AG20443 (cell line): ENCODE measurements at regions not wholly inside any gene's neighbourhood (a gene's known extent, or its start where the extent isn't known, plus 50 kb on each side); places are given as distances from the start of the nearest gene placed in this dataset.
"Not testable (repeated sequence)": the region's sequence is repeated elsewhere in the genome, so short reads cannot be mapped to it uniquely, and the experiment has no call there.

Experiments
- DNase-seq: peaks from one replicate; pipeline ENCODE4 v3.0.0; 2012; ENCODE audit warnings: low spot score, mixed read lengths

DNA sequence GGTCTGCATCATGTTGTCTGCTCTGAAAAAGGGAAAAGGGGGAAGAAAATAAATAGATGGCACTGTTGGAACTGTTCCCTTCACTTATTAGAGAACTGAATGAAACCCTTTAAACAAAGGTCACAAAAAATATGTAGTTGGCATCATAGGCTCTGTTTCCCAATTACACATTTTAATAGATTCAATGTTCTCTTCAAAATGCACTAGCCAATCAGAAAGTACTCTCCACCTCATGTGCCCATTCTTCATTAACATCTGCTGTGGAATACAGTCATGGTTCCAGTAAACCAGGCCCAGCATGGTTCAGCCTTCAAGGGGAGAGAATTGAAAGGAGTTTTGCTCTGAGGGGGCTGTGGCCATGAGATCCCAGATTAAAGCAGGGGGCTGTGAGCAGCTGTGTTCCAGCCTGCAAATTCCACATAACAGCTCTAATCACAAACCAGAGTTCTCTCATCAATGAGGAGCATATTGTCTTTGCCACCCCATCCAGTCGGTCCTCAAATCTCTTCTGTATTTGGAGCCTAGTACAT lies 165.9 kb upstream of the CREB1 start:
- no peak for DNase-seq

DNA sequence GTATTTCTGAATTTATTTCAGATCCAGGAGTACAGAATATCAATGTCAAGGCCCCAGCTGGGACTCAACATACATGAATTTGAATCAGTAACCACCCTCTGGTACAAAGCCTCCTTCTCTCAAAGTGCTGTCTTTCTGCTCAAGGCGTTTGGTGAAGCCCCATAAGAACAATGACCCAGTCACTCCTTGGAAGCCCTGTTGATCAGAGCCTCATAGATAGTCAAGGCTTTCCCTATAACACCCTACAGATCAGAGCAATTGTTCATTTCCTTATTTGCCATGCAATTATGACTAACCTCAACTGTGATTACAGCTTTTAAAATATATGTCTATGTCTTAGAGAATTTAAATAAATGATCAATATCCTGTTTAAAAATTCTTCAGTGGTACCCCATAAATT lies 159.1 kb upstream of the CREB1 start:
- no peak for DNase-seq

DNA sequence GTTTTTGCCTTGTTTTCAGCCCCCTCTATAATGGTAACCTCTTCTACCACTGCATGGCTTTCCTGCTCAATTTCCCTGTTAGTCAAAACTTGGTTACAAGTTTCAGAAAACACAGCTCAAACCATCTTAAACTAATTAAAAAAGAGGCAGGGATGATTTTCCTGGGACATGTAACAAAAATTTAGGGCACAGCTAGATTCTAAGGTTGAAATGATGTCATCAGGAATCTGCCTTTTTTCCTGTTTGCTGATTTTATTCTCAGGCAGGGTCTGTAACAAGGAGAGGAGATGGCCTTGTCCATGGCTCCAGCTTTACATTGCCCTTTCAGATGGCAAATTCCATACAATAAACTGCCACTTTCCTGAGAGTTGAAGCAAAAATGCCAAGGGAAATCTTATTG lies 157.9 kb upstream of the CREB1 start:
- DNase-seq, result no peak

DNA sequence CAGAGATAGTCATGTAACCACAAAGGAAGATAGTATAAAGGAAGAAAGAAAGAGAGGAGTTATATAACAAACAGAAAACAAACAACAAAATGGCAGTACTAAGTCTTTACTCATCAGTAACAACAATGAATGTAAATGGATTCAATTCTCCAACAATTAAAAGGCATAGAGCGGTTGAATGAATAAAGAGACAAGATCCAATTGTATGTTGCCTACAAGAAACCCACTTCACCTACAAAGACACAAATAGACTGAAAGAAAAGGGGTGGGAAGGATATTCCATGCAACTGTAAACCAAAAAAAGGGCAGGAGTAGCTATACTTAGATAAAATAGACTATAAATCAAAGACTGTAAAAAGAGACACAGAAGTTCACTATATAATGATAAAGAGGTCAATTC lies 157.3 kb upstream of the CREB1 start:
- DNase-seq, result no peak

DNA sequence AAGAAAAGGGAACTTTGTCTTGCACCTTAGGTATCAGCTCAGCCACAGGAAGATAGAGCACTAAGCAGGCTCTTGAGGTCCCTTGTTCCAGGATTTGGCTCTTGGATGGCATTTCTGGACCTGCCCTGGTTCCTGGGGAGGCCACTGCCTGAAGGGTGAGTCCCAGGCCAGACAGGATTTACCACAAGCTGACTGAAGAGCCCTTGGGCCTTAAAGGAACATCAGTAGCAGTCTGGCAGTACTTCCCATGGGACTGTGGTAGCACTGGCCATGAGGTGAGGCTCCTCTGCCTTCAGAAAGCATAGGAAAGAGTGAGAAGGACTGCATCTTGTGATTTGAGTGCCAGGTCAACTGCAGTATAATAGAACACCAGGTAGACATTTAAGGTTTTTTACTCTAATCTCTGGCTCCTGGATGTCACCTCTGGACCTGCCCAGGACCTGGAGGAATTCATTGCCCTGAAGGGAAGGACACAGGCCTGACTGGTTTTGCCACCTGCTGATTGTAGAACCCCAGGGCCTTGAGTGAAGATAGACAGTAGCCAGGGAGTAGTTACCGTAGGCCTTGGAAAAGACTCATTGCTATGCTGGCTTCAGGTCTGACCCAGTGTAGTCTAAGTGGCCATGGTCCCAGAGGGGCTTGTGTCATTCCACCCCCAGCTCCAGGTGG lies 154.4 kb upstream of the CREB1 start:
- DNase-seq, result no peak

DNA sequence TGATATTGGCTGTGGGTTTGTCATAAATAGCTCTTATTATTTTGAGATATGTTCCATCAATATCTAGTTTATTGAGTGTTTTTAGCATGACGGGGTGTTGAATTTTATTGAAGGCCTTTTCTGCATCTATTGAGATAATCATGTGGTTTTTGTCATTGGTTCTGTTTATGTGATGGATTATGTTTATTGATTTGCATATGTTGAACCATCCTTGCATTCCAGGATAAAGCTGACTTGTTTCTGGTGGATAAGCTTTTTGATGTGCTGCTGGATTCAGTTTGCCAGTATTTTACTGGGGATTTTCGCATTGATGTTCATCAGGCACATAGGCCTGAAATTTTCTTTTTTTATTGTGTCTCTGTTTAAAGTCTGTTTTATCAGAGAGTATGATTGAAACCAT lies 151.1 kb upstream of the CREB1 start:
- not testable (repeated sequence) for DNase-seq

DNA sequence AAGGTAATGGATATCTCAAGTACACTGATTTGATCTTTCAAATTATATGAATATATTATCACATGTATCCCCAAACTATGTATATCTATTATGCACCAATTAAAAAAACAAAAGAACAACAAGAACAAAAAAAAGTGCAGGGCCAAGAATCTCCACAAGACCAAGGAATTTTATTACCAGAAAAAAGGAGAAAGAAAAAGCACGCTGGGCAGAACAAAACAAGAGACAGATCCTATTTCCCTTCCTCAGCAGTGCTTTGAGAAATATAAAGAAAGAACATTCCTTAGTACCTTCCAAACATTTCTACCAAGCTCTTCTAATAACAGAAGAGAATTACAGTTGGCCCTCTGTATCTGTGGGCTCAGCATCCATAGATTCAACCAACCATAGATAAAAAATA lies 144.7 kb upstream of the CREB1 start:
- no peak for DNase-seq

DNA sequence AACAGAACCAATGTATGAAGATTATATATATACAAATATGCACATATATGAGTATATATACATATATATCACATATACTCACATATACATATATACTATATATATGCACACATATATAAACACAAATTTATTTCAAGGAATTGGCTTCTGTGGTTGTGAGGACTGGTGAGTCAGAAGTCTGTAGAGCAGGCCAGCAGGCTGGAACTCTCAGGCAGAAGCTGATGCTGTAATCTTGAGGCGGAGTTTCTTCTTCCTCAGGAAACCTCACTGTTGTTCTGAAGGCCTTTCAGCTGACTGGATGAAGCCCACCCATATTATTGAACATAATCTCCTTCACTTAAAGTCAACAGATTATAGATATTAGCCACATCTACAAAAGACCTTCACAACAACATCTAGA lies 143.9 kb upstream of the CREB1 start:
- peak; percentile 47 for DNase-seq

DNA sequence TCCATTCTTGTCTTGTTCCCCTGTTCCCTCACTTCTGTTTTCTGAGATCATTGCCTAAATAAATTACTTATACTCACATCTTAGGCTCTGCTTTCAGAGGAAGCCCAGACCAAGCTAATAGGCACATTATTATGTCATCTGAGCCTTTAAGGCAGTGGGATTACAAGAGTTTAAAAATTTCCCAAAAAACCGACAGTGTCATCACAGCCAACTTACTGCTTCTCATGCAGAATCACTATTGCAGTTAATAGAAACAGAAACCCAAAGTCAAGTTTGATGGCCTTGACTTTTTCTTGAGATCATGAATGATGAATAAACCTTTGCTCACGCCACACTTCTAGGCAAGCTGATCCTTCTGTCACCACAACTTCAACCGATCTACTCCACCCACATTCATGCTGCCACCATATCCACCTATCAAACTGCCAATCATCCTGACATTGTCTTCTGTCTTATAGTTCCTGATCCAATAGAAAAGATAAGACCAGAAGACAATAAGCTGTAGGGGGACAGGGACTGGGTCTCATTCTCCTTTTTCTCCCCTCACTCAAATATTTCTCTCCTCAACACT lies 142.7 kb upstream of the CREB1 start:
- no peak for DNase-seq

DNA sequence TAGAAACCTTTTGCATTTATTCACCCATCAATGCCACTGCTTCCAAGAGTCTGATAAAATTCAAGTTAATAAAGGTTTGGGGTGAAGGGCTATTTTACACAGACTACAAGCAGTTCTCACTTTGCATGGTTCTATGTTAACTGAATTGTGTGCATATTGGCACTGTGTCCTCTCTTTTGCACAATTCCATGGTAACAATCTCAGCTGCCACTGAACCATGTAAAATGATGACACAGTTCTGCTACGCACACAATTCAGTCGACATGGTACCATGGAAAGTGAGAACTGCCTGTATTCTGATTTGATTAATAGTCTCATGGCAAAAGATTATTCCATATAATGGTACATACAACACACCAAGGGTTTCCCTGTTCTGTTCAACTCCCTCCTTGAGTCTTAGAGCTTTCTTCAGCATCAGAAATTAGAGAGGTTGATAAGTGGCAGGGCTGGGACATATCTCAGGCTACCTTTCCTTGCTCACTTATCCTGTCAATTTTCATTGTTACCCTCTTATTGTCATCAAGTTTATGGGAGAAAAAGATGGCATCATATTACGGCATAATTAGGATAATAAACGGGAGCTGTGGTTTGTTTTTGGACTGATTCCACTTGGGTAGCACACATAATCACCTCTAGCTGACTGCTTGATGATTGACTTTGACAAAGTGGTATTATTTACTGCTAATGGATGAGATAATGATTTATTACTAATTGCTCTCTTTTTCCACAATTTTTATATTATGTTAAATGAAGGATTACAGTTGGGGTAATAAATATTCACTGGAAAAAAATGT lies 139.3 kb upstream of the CREB1 start:
- no peak for DNase-seq

DNA sequence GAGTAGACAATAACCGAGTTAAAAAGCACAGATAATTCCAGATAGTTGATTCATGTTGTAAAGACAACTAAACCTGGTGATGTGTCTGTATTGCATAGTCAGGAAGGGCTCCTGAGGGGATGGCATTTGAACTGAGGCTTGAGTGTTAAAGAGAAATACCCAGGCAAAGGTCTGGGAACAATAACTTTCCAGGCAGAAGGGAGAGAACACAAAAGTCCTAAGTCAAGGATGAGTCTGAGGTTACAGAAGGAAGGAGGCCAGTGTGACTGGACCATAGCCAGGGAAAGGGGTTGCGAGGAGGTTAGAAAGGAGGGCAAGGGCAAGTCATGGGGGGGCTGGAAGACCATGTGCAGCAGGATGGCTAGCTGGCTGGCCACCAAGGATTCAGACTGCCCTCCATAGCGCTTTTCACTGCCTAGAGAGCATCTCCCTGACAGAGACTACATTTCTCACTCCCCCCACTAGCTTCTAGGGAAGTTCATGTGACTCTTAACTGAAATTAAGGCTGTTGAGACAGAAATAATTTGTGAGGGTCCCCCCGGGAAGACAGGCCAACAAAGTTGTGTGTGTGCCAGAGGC lies 135.5 kb upstream of the CREB1 start:
- peak; percentile 11 for DNase-seq

DNA sequence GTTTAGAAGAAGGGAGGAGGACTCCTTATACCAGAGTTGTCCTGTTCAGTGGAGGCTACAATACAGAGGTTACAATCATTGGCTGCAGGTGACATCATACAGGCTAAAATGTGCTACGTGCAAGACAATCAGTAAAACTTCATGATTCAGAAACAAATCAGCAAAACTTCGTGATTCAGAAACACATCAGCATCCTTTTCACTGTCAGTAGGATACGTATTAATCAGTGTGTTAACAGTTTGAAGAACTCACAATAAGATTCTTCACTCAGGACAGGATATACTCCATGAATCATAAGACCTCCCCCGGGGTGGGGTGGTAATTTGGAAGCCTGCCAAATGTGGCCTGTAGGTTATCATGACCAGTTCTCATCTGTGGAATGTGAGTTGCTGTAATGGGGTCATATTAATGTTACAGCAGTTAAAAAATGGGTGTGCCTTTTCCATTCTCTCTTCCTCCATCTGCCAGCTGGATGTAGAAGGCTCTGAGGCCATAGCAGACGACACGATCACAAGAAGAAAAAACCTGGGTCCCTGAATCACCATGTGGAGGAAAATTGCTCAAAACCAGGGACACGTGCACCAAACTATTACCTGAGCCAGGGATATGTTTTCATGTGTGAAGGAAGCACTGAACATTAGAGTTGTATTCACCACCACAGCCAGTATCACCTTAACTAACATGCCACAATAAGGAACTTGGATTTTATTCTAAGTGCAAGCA lies 134.8 kb upstream of the CREB1 start:
- DNase-seq, result peak; percentile 76

DNA sequence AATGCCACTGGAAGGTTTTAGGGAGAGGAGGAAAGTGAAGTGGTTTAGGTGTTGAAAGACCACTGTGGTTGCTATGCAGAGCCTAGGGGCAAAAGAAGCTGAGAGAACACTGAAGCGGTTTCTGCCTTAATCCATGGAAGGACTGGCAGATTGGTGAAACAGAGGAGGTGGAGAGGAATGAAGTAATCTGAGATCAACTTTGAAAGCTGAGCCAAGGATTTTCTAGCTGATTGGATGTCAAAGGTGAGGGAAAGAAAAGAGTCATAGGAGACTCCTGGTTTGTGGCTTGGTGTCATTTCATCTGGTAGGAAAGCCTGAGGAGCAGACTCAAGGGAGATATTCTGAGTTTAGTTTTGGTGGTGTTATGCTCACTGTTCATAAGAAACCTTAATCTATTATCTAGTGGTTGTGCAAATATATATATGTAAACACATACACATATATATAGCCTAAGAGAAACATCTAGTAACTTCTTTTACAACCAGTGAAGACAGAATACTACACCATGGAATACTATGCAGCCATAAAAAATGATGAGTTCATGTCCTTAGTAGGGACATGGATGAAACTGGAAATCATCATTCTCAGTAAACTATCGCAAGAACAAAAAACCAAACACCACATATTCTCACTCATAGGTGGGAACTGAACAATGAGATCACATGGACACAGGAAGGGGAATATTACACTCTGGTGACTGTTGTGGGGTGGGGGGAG lies 134.1 kb upstream of the CREB1 start:
- no peak for DNase-seq

DNA sequence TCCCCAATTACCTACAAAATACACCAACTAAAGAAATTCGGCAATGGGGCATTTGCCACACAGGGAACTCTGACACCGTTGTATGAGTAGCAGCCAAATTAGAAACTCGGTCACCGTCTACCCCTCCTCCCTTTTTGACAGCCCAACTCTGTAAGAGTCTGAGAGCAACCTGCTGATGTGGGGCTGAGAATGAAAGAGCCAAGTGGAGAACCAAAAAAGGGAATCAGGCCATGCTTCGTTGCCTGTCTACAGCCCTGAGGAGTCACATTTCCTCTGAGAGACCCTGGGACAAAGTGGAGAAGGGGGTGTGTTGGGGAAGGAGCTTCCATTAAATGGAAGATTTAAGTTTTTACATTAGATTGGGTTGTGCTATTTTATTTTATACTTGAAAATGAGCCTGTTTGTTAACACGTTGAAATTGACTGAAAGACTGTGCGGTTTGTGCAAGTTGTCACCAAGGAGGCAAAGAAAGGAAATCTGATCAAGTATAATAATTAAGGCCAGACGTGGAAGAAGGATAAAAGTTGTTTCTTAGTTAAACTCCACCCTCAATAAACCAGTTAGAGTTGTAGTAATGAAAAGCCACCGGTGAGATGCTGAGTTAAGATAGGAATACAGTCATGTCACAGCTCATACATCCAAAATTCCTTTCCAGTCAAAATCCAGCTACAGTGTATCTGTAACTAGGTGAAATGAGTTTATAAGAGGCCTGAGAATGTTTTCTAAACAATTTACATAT lies 131.7 kb upstream of the CREB1 start:
- DNase-seq, result no peak

DNA sequence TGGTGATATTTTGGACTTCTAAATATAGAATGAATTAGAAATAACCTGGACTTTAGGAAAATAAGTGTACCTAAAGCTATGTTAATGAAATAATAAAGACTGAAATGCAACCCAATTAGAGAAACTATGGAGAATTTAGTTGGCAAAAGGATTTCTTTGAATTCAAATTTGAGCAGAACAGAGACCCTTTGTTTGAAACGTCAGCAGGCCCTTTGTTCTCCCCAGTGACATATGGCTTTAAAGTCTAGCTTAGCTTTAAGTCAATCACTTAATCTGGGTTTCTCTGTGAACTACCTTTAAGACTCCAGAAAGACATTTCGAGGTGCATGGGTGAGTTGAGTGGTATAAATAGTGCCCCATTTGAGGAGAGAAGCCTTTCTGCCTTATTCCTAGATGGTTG lies 130.5 kb upstream of the CREB1 start:
- no peak for DNase-seq

DNA sequence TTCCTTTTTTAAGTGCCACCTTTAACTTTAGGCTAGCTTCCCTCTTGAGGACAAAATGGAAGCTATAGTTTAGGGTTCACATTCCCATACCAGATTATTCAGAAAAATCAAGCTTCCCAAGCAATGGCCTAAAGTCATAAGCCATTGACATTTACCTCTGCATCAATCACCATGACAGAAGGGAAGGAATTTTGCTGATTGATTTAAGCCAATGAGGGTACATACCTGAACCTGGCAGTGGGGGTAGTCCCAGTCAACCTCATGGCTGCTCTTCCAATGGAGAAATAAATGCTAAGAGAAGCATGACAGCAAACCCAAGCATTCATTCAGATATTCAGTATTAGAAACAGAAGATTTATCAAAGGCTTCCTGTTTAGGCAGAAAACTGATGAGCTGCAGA lies 128.4 kb upstream of the CREB1 start:
- DNase-seq, result no peak

DNA sequence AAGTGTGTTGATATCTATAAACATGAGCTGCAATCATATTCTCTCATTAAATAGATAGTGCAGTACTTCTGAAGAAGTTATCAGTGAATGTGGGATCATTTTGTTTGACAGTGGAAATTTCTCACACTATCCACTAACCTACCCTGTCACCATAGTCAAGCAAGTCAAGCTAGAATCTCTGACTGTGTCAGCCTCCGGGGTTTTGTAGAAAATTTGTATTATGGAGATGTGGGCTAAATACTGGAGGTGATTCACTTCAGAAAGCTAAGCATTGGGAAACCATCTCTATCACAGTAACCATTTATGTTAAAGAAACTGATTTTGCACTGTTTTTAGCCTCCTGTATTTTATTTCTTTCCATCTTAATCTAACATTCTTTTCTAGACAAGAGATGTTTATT lies 126.6 kb upstream of the CREB1 start:
- no peak for DNase-seq

DNA sequence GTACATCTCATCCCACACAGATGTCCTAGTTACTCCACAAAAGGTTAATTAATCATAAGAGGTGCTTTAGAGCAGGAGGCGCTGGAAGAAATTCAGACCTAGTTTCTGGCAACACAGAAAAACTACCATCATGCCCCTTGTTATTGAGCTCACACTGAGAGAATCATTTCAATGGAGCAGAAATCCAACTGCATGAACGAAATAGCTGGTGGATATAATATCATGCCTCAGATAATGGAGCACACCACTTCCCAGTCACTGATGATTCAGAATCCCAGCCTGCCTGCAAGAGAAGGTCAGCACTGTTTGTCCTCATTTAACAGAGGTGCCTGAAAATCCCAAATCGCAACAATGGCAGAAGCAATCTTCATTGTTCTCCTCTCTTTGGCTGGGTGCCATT lies 125.8 kb upstream of the CREB1 start:
- no peak for DNase-seq

DNA sequence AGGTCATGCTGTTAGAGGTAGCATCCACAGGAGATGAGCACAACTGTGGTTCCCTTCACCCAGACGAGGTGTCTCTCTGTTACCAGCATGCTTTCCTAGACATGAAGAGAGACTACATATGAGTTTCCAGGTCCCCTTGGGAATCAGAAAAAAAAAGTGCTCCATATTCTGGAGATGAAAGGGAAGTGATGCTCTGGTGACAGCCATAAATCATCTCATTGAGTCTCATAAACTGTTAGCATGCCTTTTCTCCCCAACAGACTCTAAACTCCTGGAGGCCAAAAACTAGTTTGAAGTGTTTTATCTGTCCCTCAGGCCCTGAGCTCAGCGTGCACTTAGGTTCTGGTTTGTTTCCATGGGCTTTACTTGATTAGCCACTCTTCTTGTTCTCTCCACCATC lies 124.6 kb upstream of the CREB1 start:
- DNase-seq, result no peak

DNA sequence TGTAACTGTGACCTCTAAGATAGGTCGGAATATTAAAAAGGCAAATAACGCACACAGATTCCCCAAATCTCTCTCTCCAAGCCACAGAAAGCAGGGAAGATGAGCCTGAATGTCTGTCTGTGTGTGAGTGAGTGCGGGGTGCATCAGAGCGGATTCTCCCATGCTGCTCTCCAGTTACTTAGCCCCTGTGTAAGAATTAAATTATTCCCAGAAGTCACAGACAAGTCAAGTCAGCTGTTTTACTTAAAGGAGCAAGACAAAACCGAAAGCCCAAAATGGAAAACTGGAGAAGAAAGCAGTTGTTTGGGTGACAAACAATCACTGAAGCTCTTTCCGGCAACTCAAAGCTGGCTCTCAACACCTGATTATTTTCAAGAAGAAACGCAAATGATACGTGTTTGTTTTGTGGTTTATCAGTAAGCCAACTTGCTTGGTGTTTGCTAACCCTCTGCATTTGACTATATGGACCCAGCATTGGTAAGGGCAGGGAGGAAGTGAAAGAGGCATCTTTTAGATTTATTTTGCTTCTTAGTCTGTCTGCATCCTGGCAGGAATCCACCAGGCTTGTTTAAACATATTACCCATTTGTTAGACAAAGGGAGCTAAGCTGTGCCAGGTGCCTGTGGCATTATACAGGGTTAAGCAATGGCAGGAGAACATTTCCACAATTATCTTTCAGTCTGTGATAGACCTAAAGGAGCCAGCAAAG lies 121.5 kb upstream of the CREB1 start:
- peak; percentile 24 for DNase-seq
